GM23338 (cell line): ENCODE measurements at regions not wholly inside any gene's neighbourhood (a gene's known extent, or its start where the extent isn't known, plus 50 kb on each side); places are given as distances from the start of the nearest gene placed in this dataset.

Experiments
- CREB1 ChIP-seq: fragments of 250-450 bp; sonication (Bioruptor Pico); IDR thresholded peaks from 2 replicates; pipeline ENCODE4 v1.5.0; 2020; ENCODE audit warnings: low read depth, mild to moderate bottlenecking, moderate library complexity
- EZH2 ChIP-seq: fragments of 200-600 bp; sonication (generic); IDR thresholded peaks from one replicate; pipeline ENCODE4 v1.8.0; 2017; ENCODE audit warnings: antibody characterized with exemption, mild to moderate bottlenecking, low read depth; ENCODE audit not compliant: unreplicated experiment
- EZH2phosphoT487 ChIP-seq: fragments of 200-600 bp; sonication (generic); IDR thresholded peaks from one replicate; pipeline ENCODE4 v1.8.1; 2018; ENCODE audit warnings: antibody characterized with exemption; ENCODE audit not compliant: unreplicated experiment
- JUNB ChIP-seq: IDR thresholded peaks from one replicate; pipeline ENCODE4 v1.6.1; 2016; ENCODE audit warnings: antibody characterized with exemption; ENCODE audit not compliant: unreplicated experiment
- NANOG ChIP-seq: IDR thresholded peaks from 2 replicates; pipeline ENCODE4 v1.6.1; 2016; ENCODE audit warnings: antibody characterized with exemption, borderline replicate concordance
- POLR2AphosphoS5 ChIP-seq: IDR thresholded peaks from 2 replicates; pipeline ENCODE4 v1.6.1; 2016; ENCODE audit warnings: antibody characterized with exemption, low read depth
- STAT1 ChIP-seq: IDR thresholded peaks from one replicate; pipeline ENCODE4 v1.6.1; 2016; ENCODE audit warnings: antibody characterized with exemption; ENCODE audit not compliant: unreplicated experiment
- ZNF114 ChIP-seq: fragments of 250-450 bp; sonication (Bioruptor Pico); IDR thresholded peaks from 2 replicates; pipeline ENCODE4 v1.5.0; 2020; ENCODE audit warnings: mild to moderate bottlenecking, moderate library complexity
- ZNF331 ChIP-seq: fragments of 250-450 bp; sonication (Bioruptor Pico); IDR thresholded peaks from 2 replicates; pipeline ENCODE4 v1.5.0; 2020; ENCODE audit warnings: low read depth, mild to moderate bottlenecking, moderate library complexity
- TF ChIP-seq, protein P1 (sequence below), 2 experiments: fragments of 200-600 bp in 1 of 2; sonication (generic) in 1 of 2; conservative IDR thresholded peaks; 2 replicates each; pipeline versions ENCODE4 v1.5.1 to v1.6.1; 2016 to 2017; ENCODE audit warnings: antibody characterized with exemption in 2 of 2, low read depth in 2 of 2, mild to moderate bottlenecking in 2 of 2, moderate library complexity in 1 of 2
- TF ChIP-seq, protein P2 (sequence below): IDR thresholded peaks from one replicate; pipeline ENCODE4 v1.6.1; 2018; ENCODE audit warnings: antibody characterized with exemption; ENCODE audit not compliant: unreplicated experiment
- TF ChIP-seq, protein P3 (sequence below): IDR thresholded peaks from 2 replicates; pipeline ENCODE4 v1.6.1; 2016; ENCODE audit warnings: antibody characterized with exemption
- TF ChIP-seq, protein P4 (sequence below): fragments of 250-450 bp; sonication (Bioruptor Pico); IDR thresholded peaks from 2 replicates; pipeline ENCODE4 v1.5.0; 2020; ENCODE audit warnings: mild to moderate bottlenecking, moderate library complexity

DNA sequence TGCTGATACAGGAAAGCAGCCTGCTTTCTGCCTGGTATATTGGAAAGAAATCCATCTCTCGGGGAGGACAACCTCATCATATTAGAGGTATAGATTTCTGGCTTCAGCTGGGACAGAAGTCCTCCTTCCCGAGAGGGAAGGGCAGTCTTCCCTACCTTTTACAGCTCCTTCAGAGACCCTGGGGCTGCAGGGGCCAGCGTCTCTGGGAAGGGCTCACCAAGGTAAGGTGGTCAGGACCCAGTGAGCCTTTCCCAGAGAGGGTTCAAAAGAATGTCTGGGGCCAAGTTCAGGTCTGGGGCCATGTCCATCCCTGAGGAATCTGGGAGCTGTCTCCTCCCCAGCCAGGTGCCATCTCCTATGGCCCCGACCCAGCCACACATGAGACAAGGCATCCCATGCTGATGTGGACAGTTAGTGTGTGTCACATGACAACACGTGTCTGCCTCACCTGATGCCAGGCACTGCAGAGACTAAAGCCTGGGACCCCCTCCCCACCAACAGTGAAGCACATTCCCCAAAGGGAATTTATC is 136.4 kb downstream of the URI1 start:
- TF ChIP-seq POLR2AphosphoS5 (no peak), EZH2 (no peak), EZH2phosphoT487 (no peak), CREB1 (no peak), JUNB (no peak), ZNF331 (CRISPR knock-in tag) (no peak), STAT1 (no peak), NANOG (no peak), ZNF114 (CRISPR knock-in tag) (no peak)
- TF ChIP-seq, protein P1, sequence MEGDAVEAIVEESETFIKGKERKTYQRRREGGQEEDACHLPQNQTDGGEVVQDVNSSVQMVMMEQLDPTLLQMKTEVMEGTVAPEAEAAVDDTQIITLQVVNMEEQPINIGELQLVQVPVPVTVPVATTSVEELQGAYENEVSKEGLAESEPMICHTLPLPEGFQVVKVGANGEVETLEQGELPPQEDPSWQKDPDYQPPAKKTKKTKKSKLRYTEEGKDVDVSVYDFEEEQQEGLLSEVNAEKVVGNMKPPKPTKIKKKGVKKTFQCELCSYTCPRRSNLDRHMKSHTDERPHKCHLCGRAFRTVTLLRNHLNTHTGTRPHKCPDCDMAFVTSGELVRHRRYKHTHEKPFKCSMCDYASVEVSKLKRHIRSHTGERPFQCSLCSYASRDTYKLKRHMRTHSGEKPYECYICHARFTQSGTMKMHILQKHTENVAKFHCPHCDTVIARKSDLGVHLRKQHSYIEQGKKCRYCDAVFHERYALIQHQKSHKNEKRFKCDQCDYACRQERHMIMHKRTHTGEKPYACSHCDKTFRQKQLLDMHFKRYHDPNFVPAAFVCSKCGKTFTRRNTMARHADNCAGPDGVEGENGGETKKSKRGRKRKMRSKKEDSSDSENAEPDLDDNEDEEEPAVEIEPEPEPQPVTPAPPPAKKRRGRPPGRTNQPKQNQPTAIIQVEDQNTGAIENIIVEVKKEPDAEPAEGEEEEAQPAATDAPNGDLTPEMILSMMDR (conservative IDR thresholded peaks at IDR 0.05; ENCODE audit: low read depth in 2 of 2): no peak
- TF ChIP-seq, protein P2, sequence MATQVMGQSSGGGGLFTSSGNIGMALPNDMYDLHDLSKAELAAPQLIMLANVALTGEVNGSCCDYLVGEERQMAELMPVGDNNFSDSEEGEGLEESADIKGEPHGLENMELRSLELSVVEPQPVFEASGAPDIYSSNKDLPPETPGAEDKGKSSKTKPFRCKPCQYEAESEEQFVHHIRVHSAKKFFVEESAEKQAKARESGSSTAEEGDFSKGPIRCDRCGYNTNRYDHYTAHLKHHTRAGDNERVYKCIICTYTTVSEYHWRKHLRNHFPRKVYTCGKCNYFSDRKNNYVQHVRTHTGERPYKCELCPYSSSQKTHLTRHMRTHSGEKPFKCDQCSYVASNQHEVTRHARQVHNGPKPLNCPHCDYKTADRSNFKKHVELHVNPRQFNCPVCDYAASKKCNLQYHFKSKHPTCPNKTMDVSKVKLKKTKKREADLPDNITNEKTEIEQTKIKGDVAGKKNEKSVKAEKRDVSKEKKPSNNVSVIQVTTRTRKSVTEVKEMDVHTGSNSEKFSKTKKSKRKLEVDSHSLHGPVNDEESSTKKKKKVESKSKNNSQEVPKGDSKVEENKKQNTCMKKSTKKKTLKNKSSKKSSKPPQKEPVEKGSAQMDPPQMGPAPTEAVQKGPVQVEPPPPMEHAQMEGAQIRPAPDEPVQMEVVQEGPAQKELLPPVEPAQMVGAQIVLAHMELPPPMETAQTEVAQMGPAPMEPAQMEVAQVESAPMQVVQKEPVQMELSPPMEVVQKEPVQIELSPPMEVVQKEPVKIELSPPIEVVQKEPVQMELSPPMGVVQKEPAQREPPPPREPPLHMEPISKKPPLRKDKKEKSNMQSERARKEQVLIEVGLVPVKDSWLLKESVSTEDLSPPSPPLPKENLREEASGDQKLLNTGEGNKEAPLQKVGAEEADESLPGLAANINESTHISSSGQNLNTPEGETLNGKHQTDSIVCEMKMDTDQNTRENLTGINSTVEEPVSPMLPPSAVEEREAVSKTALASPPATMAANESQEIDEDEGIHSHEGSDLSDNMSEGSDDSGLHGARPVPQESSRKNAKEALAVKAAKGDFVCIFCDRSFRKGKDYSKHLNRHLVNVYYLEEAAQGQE: no peak
- TF ChIP-seq, protein P3, sequence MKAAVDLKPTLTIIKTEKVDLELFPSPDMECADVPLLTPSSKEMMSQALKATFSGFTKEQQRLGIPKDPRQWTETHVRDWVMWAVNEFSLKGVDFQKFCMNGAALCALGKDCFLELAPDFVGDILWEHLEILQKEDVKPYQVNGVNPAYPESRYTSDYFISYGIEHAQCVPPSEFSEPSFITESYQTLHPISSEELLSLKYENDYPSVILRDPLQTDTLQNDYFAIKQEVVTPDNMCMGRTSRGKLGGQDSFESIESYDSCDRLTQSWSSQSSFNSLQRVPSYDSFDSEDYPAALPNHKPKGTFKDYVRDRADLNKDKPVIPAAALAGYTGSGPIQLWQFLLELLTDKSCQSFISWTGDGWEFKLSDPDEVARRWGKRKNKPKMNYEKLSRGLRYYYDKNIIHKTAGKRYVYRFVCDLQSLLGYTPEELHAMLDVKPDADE: no peak
- TF ChIP-seq, protein P4, sequence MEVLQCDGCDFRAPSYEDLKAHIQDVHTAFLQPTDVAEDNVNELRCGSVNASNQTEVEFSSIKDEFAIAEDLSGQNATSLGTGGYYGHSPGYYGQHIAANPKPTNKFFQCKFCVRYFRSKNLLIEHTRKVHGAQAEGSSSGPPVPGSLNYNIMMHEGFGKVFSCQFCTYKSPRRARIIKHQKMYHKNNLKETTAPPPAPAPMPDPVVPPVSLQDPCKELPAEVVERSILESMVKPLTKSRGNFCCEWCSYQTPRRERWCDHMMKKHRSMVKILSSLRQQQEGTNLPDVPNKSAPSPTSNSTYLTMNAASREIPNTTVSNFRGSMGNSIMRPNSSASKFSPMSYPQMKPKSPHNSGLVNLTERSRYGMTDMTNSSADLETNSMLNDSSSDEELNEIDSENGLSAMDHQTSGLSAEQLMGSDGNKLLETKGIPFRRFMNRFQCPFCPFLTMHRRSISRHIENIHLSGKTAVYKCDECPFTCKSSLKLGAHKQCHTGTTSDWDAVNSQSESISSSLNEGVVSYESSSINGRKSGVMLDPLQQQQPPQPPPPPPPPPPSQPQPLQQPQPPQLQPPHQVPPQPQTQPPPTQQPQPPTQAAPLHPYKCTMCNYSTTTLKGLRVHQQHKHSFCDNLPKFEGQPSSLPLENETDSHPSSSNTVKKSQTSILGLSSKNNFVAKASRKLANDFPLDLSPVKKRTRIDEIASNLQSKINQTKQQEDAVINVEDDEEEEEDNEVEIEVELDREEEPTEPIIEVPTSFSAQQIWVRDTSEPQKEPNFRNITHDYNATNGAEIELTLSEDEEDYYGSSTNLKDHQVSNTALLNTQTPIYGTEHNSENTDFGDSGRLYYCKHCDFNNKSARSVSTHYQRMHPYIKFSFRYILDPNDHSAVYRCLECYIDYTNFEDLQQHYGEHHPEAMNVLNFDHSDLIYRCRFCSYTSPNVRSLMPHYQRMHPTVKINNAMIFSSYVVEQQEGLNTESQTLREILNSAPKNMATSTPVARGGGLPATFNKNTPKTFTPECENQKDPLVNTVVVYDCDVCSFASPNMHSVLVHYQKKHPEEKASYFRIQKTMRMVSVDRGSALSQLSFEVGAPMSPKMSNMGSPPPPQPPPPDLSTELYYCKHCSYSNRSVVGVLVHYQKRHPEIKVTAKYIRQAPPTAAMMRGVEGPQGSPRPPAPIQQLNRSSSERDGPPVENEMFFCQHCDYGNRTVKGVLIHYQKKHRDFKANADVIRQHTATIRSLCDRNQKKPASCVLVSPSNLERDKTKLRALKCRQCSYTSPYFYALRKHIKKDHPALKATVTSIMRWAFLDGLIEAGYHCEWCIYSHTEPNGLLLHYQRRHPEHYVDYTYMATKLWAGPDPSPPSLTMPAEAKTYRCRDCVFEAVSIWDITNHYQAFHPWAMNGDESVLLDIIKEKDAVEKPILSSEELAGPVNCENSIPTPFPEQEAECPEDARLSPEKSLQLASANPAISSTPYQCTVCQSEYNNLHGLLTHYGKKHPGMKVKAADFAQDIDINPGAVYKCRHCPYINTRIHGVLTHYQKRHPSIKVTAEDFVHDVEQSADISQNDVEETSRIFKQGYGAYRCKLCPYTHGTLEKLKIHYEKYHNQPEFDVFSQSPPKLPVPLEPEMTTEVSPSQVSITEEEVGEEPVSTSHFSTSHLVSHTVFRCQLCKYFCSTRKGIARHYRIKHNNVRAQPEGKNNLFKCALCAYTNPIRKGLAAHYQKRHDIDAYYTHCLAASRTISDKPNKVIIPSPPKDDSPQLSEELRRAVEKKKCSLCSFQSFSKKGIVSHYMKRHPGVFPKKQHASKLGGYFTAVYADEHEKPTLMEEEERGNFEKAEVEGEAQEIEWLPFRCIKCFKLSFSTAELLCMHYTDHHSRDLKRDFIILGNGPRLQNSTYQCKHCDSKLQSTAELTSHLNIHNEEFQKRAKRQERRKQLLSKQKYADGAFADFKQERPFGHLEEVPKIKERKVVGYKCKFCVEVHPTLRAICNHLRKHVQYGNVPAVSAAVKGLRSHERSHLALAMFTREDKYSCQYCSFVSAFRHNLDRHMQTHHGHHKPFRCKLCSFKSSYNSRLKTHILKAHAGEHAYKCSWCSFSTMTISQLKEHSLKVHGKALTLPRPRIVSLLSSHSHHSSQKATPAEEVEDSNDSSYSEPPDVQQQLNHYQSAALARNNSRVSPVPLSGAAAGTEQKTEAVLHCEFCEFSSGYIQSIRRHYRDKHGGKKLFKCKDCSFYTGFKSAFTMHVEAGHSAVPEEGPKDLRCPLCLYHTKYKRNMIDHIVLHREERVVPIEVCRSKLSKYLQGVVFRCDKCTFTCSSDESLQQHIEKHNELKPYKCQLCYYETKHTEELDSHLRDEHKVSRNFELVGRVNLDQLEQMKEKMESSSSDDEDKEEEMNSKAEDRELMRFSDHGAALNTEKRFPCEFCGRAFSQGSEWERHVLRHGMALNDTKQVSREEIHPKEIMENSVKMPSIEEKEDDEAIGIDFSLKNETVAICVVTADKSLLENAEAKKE (CRISPR knock-in tag): no peak
